ENCODE measurements at regions not wholly inside any gene's neighbourhood (a gene's known extent, or its start where the extent isn't known, plus 50 kb on each side); places are given as distances from the start of the nearest gene placed in this dataset.

DNA sequence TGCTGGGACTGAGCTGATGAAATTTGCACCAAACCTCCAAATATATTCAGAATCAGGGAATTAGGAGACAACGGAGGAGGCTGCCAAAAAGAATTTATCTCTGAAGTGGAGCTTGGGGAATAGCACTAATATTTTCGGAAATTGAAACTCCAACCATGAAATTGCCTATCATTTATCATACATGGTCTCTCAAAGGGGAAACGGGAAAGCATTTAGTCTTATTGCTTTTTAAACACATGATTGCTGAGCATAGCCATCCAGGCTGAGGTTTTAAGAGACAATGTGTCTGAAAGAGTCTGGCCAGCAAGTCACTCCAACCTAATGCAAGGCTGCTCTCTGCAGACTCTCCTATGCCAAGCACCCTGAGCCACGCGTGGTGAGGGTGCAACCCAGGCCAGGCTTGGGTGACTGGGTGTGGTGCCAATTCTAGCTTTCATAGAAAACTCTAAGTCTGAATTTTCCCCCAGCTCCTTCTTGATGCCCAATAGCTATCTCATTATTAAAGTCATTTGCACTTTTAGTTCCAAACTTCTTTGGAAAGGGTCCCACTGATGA is 200.2 kb downstream of the RPLP1 start:
- no peaks in the 10 kb centered on the region for H3K9me1 ChIP-seq (ENCODE audit: control insufficient read depth, extremely low read depth, insufficient read depth, low read length)
- no peak for FAIRE-seq
- TF ChIP-seq EZH2 (IDR thresholded peaks at IDR 0.05; ENCODE audit: low read length) = no peak
- TF ChIP-seq, protein P1, sequence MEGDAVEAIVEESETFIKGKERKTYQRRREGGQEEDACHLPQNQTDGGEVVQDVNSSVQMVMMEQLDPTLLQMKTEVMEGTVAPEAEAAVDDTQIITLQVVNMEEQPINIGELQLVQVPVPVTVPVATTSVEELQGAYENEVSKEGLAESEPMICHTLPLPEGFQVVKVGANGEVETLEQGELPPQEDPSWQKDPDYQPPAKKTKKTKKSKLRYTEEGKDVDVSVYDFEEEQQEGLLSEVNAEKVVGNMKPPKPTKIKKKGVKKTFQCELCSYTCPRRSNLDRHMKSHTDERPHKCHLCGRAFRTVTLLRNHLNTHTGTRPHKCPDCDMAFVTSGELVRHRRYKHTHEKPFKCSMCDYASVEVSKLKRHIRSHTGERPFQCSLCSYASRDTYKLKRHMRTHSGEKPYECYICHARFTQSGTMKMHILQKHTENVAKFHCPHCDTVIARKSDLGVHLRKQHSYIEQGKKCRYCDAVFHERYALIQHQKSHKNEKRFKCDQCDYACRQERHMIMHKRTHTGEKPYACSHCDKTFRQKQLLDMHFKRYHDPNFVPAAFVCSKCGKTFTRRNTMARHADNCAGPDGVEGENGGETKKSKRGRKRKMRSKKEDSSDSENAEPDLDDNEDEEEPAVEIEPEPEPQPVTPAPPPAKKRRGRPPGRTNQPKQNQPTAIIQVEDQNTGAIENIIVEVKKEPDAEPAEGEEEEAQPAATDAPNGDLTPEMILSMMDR (optimal IDR thresholded peaks at IDR 0.05 in 1 of 3, IDR thresholded peaks at IDR 0.05 in 1 of 3, conservative IDR thresholded peaks at IDR 0.05 in 1 of 3; ENCODE audit: extremely low read depth in 1 of 3, insufficient read depth in 2 of 3, low read length in 3 of 3) = no peak
- H3K4me3 ChIP-seq (ENCODE audit: control insufficient read depth in 2 of 3, extremely low read depth in 1 of 3, insufficient read depth in 2 of 3, low read depth in 1 of 3, low read length in 3 of 3) = no peak overlapping the region
- no peaks in the 10 kb centered on the region for H3K79me2 ChIP-seq (ENCODE audit: control insufficient read depth, insufficient read depth, low read length)
- H3K4me1 ChIP-seq (ENCODE audit: control insufficient read depth, extremely low read depth, insufficient read depth, low read length) = peaks cover 14% of the 10 kb centered on the region
- DNase-seq (ENCODE audit: low read depth, low spot score) = no peak
- dilution Hi-C loops (cut with MboI; ENCODE audit: extremely low pct_ligation_motif_present, low sequenced_read_pairs) = no loop called here
- no peak overlapping the region for H2AFZ ChIP-seq (ENCODE audit: control insufficient read depth, low read length)
- no peaks in the 10 kb centered on the region for H3K9me3 ChIP-seq (ENCODE audit: control insufficient read depth, low read depth, low read length)
- H3K4me2 ChIP-seq (ENCODE audit: control insufficient read depth, extremely low read depth, insufficient read depth, low read depth, low read length) = no peak overlapping the region
- no peak overlapping the region for H3K9ac ChIP-seq (ENCODE audit: control insufficient read depth, extremely low read depth, insufficient read depth, low read length)
- no peak overlapping the region for H3K27ac ChIP-seq (ENCODE audit: control insufficient read depth, insufficient read depth, low read length)
- H3K27me3 ChIP-seq (ENCODE audit: control insufficient read depth, extremely low read depth, insufficient read depth, low read length) = peaks cover 25% of the 10 kb centered on the region
- no peaks in the 10 kb centered on the region for H3K36me3 ChIP-seq (ENCODE audit: control insufficient read depth in 2 of 2, extremely low read depth in 1 of 2, insufficient read depth in 2 of 2, low read length in 2 of 2)
- H4K20me1 ChIP-seq (ENCODE audit: control insufficient read depth, extremely low read depth, insufficient read depth, low read length) = no peaks in the 10 kb centered on the region

DNA sequence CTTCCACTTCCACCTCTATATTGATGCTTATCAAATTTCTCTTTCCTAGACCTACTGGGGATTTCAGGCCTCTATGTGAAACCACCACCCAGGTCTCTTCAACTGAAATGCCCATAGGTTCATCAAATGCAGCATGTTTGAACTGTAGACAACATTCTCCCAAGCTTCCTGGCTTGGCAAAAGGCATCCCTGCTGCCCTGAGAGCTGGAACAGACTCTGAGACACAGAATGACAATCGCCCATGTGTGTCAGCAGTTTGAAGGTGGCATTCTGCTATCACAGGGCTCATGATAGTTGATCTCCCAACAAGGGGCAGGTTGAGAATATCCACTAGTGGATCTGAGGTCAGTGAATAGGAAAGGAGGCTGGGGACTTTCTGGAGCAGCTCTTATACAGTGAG is 200.7 kb downstream of the RPLP1 start:
- no peak for TF ChIP-seq EZH2 (IDR thresholded peaks at IDR 0.05; ENCODE audit: low read length)
- TF ChIP-seq, protein P1 (optimal IDR thresholded peaks at IDR 0.05 in 1 of 3, IDR thresholded peaks at IDR 0.05 in 1 of 3, conservative IDR thresholded peaks at IDR 0.05 in 1 of 3; ENCODE audit: extremely low read depth in 1 of 3, insufficient read depth in 2 of 3, low read length in 3 of 3) = no peak
- Histone ChIP-seq H3K9me1 (ENCODE audit: control insufficient read depth, extremely low read depth, insufficient read depth, low read length) (no peaks in the 10 kb centered on the region), H3K4me1 (ENCODE audit: control insufficient read depth, extremely low read depth, insufficient read depth, low read length) (peaks cover 13% of the 10 kb centered on the region), H4K20me1 (ENCODE audit: control insufficient read depth, extremely low read depth, insufficient read depth, low read length) (no peaks in the 10 kb centered on the region), H3K4me3 (ENCODE audit: control insufficient read depth in 2 of 3, extremely low read depth in 1 of 3, insufficient read depth in 2 of 3, low read depth in 1 of 3, low read length in 3 of 3) (no peak overlapping the region), H2AFZ (ENCODE audit: control insufficient read depth, low read length) (no peak overlapping the region), H3K79me2 (ENCODE audit: control insufficient read depth, insufficient read depth, low read length) (no peaks in the 10 kb centered on the region), H3K9ac (ENCODE audit: control insufficient read depth, extremely low read depth, insufficient read depth, low read length) (no peak overlapping the region), H3K36me3 (ENCODE audit: control insufficient read depth in 2 of 2, extremely low read depth in 1 of 2, insufficient read depth in 2 of 2, low read length in 2 of 2) (no peaks in the 10 kb centered on the region), H3K4me2 (ENCODE audit: control insufficient read depth, extremely low read depth, insufficient read depth, low read depth, low read length) (no peak overlapping the region), H3K9me3 (ENCODE audit: control insufficient read depth, low read depth, low read length) (no peaks in the 10 kb centered on the region), H3K27ac (ENCODE audit: control insufficient read depth, insufficient read depth, low read length) (no peak overlapping the region), H3K27me3 (ENCODE audit: control insufficient read depth, extremely low read depth, insufficient read depth, low read length) (peaks cover 20% of the 10 kb centered on the region)
- DNase-seq (ENCODE audit: low read depth, low spot score) (no peak), FAIRE-seq (no peak)
- dilution Hi-C loops (cut with MboI; ENCODE audit: extremely low pct_ligation_motif_present, low sequenced_read_pairs) = no loop called here

Measured in keratinocyte (primary cell).